ENCODE measurements at regions not wholly inside any gene's neighbourhood (a gene's known extent, or its start where the extent isn't known, plus 50 kb on each side); places are given as distances from the start of the nearest gene placed in this dataset.
"Not testable (repeated sequence)": the region's sequence is repeated elsewhere in the genome, so short reads cannot be mapped to it uniquely, and the experiment has no call there.

DNA sequence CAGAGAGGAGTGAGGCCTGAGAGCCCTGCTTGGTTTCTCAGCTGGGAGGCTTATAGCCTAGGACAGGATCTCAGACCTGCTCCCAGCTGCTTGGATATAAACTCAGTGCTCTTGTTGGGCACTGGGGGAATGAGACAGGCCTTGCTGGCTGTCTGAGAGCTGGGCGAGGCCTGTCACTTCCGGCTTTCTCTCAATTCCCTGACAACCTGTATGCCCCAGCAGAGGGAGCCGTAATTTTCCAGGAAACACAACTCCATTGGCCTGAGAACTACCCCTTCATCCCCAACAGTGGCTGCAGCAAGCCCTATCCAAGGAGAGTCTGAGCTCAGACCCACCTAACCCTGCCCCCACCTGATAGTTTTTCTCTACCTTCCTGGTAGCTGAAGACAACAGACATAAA is 258.3 kb upstream of the STXBP6 start:
- DNase-seq = no peak

DNA sequence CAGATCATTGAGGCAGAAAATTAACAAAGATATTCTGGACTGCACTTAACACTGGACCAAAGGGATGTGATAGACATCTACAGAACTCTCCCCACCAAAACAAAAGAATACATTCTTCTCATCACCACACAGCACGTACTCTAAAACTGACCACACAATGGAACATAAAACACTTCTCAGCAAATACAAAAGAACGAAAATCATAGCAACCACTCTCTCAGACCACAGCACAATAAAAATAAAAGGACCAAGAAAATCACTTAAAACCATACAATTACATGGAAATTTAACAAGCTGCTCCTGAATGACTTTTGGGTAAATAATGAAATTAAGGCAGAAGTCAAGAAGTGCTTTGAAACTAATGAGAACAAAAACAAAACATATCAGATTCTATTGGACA is 254.0 kb upstream of the STXBP6 start:
- H3K27ac ChIP-seq = no peak overlapping the region
- no peaks in the 10 kb centered on the region for H3K4me1 ChIP-seq
- TF ChIP-seq EP300 (IDR thresholded peaks at IDR 0.05) = no peak
- no peak for TF ChIP-seq POLR2A (IDR thresholded peaks at IDR 0.05)
- TF ChIP-seq CTCF (IDR thresholded peaks at IDR 0.05) = no peak
- no peak for TF ChIP-seq POLR2AphosphoS5 (IDR thresholded peaks at IDR 0.05)
- WGBS, 5 donors = 50 to 72% (median 58%) methylated on average over 2 of the region's 2 CpGs
- no peaks in the 10 kb centered on the region for H3K9me3 ChIP-seq
- intact Hi-C loops (cut with DNase I; ENCODE audit: low total_unique reads) = no loop called here
- no peak overlapping the region for H3K4me3 ChIP-seq
- H3K27me3 ChIP-seq = no peaks in the 10 kb centered on the region
- DNase-seq = no peak
- H3K36me3 ChIP-seq = no peaks in the 10 kb centered on the region

More for the DNA sequence above, 258.3 kb upstream of the STXBP6 start:
- no peaks in the 10 kb centered on the region for H3K9me3 ChIP-seq
- H3K4me3 ChIP-seq = no peak overlapping the region
- 35 to 64% (median 49%) methylated on average over 3 of the region's 3 CpGs for WGBS, 5 donors
- TF ChIP-seq CTCF (IDR thresholded peaks at IDR 0.05) (no peak), POLR2A (IDR thresholded peaks at IDR 0.05) (no peak), POLR2AphosphoS5 (IDR thresholded peaks at IDR 0.05) (no peak), EP300 (IDR thresholded peaks at IDR 0.05) (no peak)
- H3K36me3 ChIP-seq = no peaks in the 10 kb centered on the region
- no peaks in the 10 kb centered on the region for H3K4me1 ChIP-seq
- intact Hi-C loops (cut with DNase I; ENCODE audit: low total_unique reads) = no loop called here
- no peak overlapping the region for H3K27ac ChIP-seq
- H3K27me3 ChIP-seq = no peaks in the 10 kb centered on the region

DNA sequence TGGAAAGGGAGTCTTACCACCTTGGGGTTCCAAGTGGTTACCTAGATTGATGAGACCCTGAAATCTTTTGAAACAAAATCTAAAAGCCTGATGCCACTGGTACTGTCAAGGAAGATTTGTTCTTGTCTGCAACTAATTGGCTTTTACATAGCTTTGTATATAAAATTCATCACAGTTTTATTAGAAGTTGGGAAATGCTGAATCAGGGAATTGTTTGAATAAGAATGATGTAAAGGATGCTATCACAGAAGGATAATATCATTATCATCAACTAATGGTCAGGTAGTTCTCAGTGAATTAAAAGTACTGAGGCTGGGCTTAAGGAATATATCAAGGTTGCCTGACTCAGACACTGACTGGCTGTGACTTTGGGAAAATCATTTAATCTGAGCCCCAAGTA is 248.3 kb upstream of the STXBP6 start:
- no peaks in the 10 kb centered on the region for H3K4me1 ChIP-seq
- no peak for TF ChIP-seq CTCF (IDR thresholded peaks at IDR 0.05)
- TF ChIP-seq POLR2AphosphoS5 (IDR thresholded peaks at IDR 0.05) = no peak
- TF ChIP-seq EP300 (IDR thresholded peaks at IDR 0.05) = no peak
- no peak for TF ChIP-seq POLR2A (IDR thresholded peaks at IDR 0.05)
- DNase-seq = no peak
- H3K27me3 ChIP-seq = no peaks in the 10 kb centered on the region
- intact Hi-C loops (cut with DNase I; ENCODE audit: low total_unique reads) = no loop called here
- no peak overlapping the region for H3K4me3 ChIP-seq
- H3K9me3 ChIP-seq = peaks cover 0 to 2% (median 0%) of the 10 kb centered on the region in 4 donors
- H3K27ac ChIP-seq = no peak overlapping the region
- no peaks in the 10 kb centered on the region for H3K36me3 ChIP-seq

- H3K27ac ChIP-seq; DNase-seq; H3K4me1 ChIP-seq; H3K36me3 ChIP-seq; H3K27me3 ChIP-seq; intact Hi-C loops (cut with DNase I; ENCODE audit: low total_unique reads); H3K4me3 ChIP-seq: not testable (repeated sequence)
- H3K9me3 ChIP-seq = peaks cover 0 to 15% (median 12%) of the 10 kb centered on the region in 4 donors
- WGBS, 5 donors = 35 to 63% (median 44%) methylated on average over 1 of the region's 1 CpG
Observed at GRCh38 chr14:25290154-25290553, 240.2 kb upstream of the STXBP6 start.

DNA sequence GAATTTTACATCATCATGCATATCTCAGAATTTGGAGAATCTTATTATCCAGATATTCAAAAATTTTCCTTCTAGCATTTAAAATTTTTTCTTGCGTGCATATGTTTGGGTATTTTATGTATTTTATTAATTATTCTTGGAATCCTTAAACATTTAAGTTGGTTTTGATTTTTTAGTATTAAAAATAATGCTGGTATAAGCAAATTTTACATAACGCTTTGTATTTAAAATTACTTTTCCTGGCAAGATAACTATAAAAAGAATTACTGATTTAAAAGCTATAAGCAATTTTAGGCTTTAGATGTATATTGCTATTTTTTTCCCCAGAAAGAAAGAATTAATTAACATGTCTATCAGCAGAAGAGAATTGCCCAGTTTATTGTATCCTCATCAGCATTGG is 224.6 kb upstream of the STXBP6 start:
- Histone ChIP-seq H3K9me3 (no peaks in the 10 kb centered on the region), H3K27me3 (no peaks in the 10 kb centered on the region), H3K4me1 (no peaks in the 10 kb centered on the region), H3K4me3 (no peak overlapping the region), H3K27ac (no peak overlapping the region), H3K36me3 (no peaks in the 10 kb centered on the region)
- intact Hi-C loops (cut with DNase I; ENCODE audit: low total_unique reads) = no loop called here
- TF ChIP-seq POLR2AphosphoS5 (IDR thresholded peaks at IDR 0.05) (no peak), CTCF (IDR thresholded peaks at IDR 0.05) (no peak), EP300 (IDR thresholded peaks at IDR 0.05) (no peak), POLR2A (IDR thresholded peaks at IDR 0.05) (no peak)
- DNase-seq = no peak
- 45 to 96% (median 68%) methylated on average over 2 of the region's 2 CpGs for WGBS, 5 donors
